H1 (cell line): ENCODE measurements at regions not wholly inside any gene's neighbourhood (a gene's known extent, or its start where the extent isn't known, plus 50 kb on each side); places are given as distances from the start of the nearest gene placed in this dataset.

Source experiments
- CTCF ChIA-PET: fragments of 300-600 bp; sonication (Branson Sonifier 250); formaldehyde crosslinking; loops from one replicate; lab custom pipeline; 2021; ENCODE audit not compliant: partially characterized antibody; lab: Charles Lee
- POLR2A ChIA-PET: fragments of 300-600 bp; sonication (Branson Sonifier 250); formaldehyde crosslinking; loops from one replicate; lab custom pipeline; 2021; ENCODE audit warnings: inconsistent platforms; ENCODE audit not compliant: partially characterized antibody; lab: Charles Lee
- DNase-seq, 2 experiments: peaks; one replicate each; pipeline versions ENCODE4 v3.0.0 to v3.0.0-alpha.2; 2010 to 2022; ENCODE audit warnings: low spot score in 2 of 2, low read depth in 1 of 2, mixed read lengths in 1 of 2
- FAIRE-seq: peaks from 2 replicates; lab custom pipeline; 2011; peaks lifted over from hg19 to GRCh38; lab: Jason Lieb, UNC
- H2AFZ ChIP-seq: 2 replicates; pipeline ENCODE4 v1.8.1; 2012; ENCODE audit warnings: low read length, inconsistent platforms
- H2AK5ac ChIP-seq: 2 replicates; pipeline ENCODE4 v1.6.1; 2013; ENCODE audit warnings: low read depth, low read length
- H2BK120ac ChIP-seq: replicated peaks from 2 replicates; pipeline ENCODE3; 2013; ENCODE audit warnings: low read depth, low read length, inconsistent platforms
- H2BK12ac ChIP-seq: 2 replicates; pipeline ENCODE4 v1.6.1; 2013; ENCODE audit warnings: low read depth, low read length
- H2BK15ac ChIP-seq: 2 replicates; pipeline ENCODE4 v1.6.1; 2013; ENCODE audit warnings: low read length
- H2BK20ac ChIP-seq: 2 replicates; pipeline ENCODE4 v1.6.1; 2013; ENCODE audit warnings: low read length
- H2BK5ac ChIP-seq: 2 replicates; pipeline ENCODE4 v1.6.1; 2013; ENCODE audit warnings: low read depth, low read length
- H3K14ac ChIP-seq: 2 replicates; pipeline ENCODE4 v1.6.1; 2013; ENCODE audit warnings: inconsistent platforms; ENCODE audit not compliant: insufficient read length
- H3K18ac ChIP-seq: 2 replicates; pipeline ENCODE4 v1.6.1; 2013; ENCODE audit warnings: low read length; ENCODE audit errors: extremely low read depth
- H3K23ac ChIP-seq: 2 replicates; pipeline ENCODE4 v1.6.1; 2013; ENCODE audit warnings: inconsistent platforms; ENCODE audit not compliant: insufficient read length
- H3K23me2 ChIP-seq: 2 replicates; pipeline ENCODE4 v1.6.1; 2013; ENCODE audit warnings: low read depth, low read length
- H3K27ac ChIP-seq: 2 replicates; pipeline ENCODE4 v1.6.1; 2011; ENCODE audit warnings: low read depth, low read length, inconsistent platforms
- H3K27me3 ChIP-seq, 4 experiments: replicated peaks in 1 of 4; 1 replicate in 1 of 4; 2 replicates in 3 of 4; pipeline versions ENCODE4 v1.6.1 to v1.8.1; 2011 to 2013; ENCODE audit warnings: low read length in 3 of 4, mild to moderate bottlenecking in 3 of 4, inconsistent platforms in 2 of 4, mixed read lengths in 2 of 4, moderate library complexity in 1 of 4; ENCODE audit not compliant: control insufficient read depth in 3 of 4, insufficient read depth in 3 of 4; ENCODE audit errors: extremely low read depth in 1 of 4
- H3K36me3 ChIP-seq, 4 experiments: 2 replicates each; pipeline versions ENCODE4 v1.6.1 to v1.8.1; 2011 to 2013; ENCODE audit warnings: mild to moderate bottlenecking in 4 of 4, low read length in 3 of 4, moderate library complexity in 2 of 4, control low read depth in 1 of 4, inconsistent platforms in 1 of 4; ENCODE audit not compliant: insufficient read depth in 4 of 4, control insufficient read depth in 2 of 4
- H3K4ac ChIP-seq: replicated peaks from 2 replicates; pipeline ENCODE3; 2013; ENCODE audit warnings: low read length, low read depth, mixed read lengths, inconsistent platforms; ENCODE audit not compliant: insufficient read length
- H3K4me1 ChIP-seq, 4 experiments: replicated peaks in 1 of 4; 1 replicate in 1 of 4; 2 replicates in 3 of 4; pipeline versions ENCODE4 v1.6.1 to v1.8.1; 2011 to 2013; ENCODE audit warnings: low read length in 3 of 4, inconsistent platforms in 2 of 4, mixed read lengths in 1 of 4; ENCODE audit not compliant: insufficient read depth in 4 of 4, control insufficient read depth in 3 of 4
- H3K4me2 ChIP-seq, 2 experiments: 2 replicates each; pipeline versions ENCODE4 v1.6.1 to v1.8.1; 2011 to 2013; ENCODE audit warnings: low read depth in 2 of 2, low read length in 2 of 2, control low read depth in 1 of 2, inconsistent platforms in 1 of 2, mild to moderate bottlenecking in 1 of 2; ENCODE audit not compliant: insufficient read depth in 1 of 2
- H3K4me3 ChIP-seq, 4 experiments: fragments of 200-600, 300-600 bp in 1 of 4; sonication (generic), shearing (Covaris generic), sonication (Bioruptor Twin) in 1 of 4; 2 replicates each; pipeline versions ENCODE4 v1.5.1 to v1.8.1; 2011 to 2016; ENCODE audit warnings: low read length in 4 of 4, low read depth in 3 of 4, control low read depth in 2 of 4, inconsistent platforms in 2 of 4, mild to moderate bottlenecking in 2 of 4, mixed read lengths in 1 of 4, moderate library complexity in 1 of 4; ENCODE audit not compliant: insufficient read depth in 2 of 4; ENCODE audit errors: extremely low read depth in 1 of 4
- H3K56ac ChIP-seq: replicated peaks from 2 replicates; pipeline ENCODE3; 2013; ENCODE audit warnings: low read depth, mild to moderate bottlenecking, mixed read lengths, low read length, inconsistent platforms; ENCODE audit not compliant: insufficient read length
- H3K79me1 ChIP-seq: 2 replicates; pipeline ENCODE4 v1.6.1; 2013; ENCODE audit warnings: low read depth, low read length, control low read depth
- H3K79me2 ChIP-seq, 2 experiments: 2 replicates each; pipeline versions ENCODE4 v1.6.1 to v1.8.1; 2012 to 2013; ENCODE audit warnings: low read length in 2 of 2, mild to moderate bottlenecking in 2 of 2, inconsistent platforms in 1 of 2; ENCODE audit not compliant: insufficient read depth in 2 of 2, control insufficient read depth in 1 of 2
- H3K9ac ChIP-seq, 4 experiments: replicated peaks in 1 of 4; 1 replicate in 1 of 4; 2 replicates in 3 of 4; pipeline versions ENCODE4 v1.6.1 to v1.8.1; 2011 to 2013; ENCODE audit warnings: low read depth in 3 of 4, low read length in 3 of 4, control low read depth in 2 of 4, mild to moderate bottlenecking in 2 of 4, moderate library complexity in 2 of 4, inconsistent platforms in 1 of 4; ENCODE audit errors: extremely low read depth in 1 of 4
- H3K9me3 ChIP-seq, 2 experiments: 2 replicates each; pipeline versions ENCODE4 v1.6.1 to v1.8.1; 2012 to 2013; ENCODE audit warnings: mild to moderate bottlenecking in 2 of 2, moderate library complexity in 2 of 2, control low read depth in 1 of 2, inconsistent platforms in 1 of 2, low read depth in 1 of 2, low read length in 1 of 2, mixed read lengths in 1 of 2; ENCODE audit not compliant: insufficient read depth in 2 of 2
- H4K20me1 ChIP-seq, 2 experiments: replicated peaks in 1 of 2; 2 replicates each; pipeline versions ENCODE3 to v1.8.1; 2011 to 2013; ENCODE audit warnings: inconsistent platforms in 2 of 2, low read length in 2 of 2, mild to moderate bottlenecking in 1 of 2; ENCODE audit not compliant: insufficient read depth in 2 of 2, control insufficient read depth in 1 of 2
- H4K5ac ChIP-seq: 2 replicates; pipeline ENCODE4 v1.6.1; 2013; ENCODE audit warnings: low read length, low read depth, mixed read lengths, inconsistent platforms; ENCODE audit not compliant: insufficient read length
- H4K8ac ChIP-seq: 2 replicates; pipeline ENCODE4 v1.8.0; 2013; ENCODE audit warnings: mild to moderate bottlenecking, moderate library complexity, low read length, inconsistent platforms; ENCODE audit not compliant: insufficient read depth; ENCODE audit errors: extremely low read depth
- H4K91ac ChIP-seq: replicated peaks from 2 replicates; pipeline ENCODE3; 2013; ENCODE audit warnings: low read length, mixed read lengths, inconsistent platforms; ENCODE audit not compliant: insufficient read length
- ATF2 ChIP-seq: IDR thresholded peaks from 2 replicates; pipeline ENCODE4 v1.6.1; 2012; ENCODE audit warnings: low read length, inconsistent platforms
- CBX8 ChIP-seq: fragments of 300-800, 300-1000 bp; sonication (generic); IDR thresholded peaks from 2 replicates; pipeline ENCODE4 v1.7.1; 2016; ENCODE audit warnings: low read depth, low read length, borderline replicate concordance
- CHD2 ChIP-seq: IDR thresholded peaks from 2 replicates; pipeline ENCODE4 v1.6.1; 2012; ENCODE audit warnings: low read length, improper control_type of control experiment
- POLR2AphosphoS5 ChIP-seq: IDR thresholded peaks from 2 replicates; pipeline ENCODE4 v1.6.1; 2011; ENCODE audit warnings: low read depth, low read length
- SP2 ChIP-seq: IDR thresholded peaks from 2 replicates; pipeline ENCODE4 v1.6.1; 2012; ENCODE audit warnings: mild to moderate bottlenecking, low read length, inconsistent platforms
- TAF1 ChIP-seq: IDR thresholded peaks from 2 replicates; pipeline ENCODE4 v1.6.1; 2011; ENCODE audit warnings: mild to moderate bottlenecking, low read depth, low read length
- TAF7 ChIP-seq: optimal IDR thresholded peaks from 2 replicates; pipeline ENCODE3; 2011; ENCODE audit warnings: low read depth, mild to moderate bottlenecking, inconsistent platforms, low read length, moderate library complexity, borderline replicate concordance
- WGBS, 2 experiments: shearing (Covaris generic) in 1 of 2; methylation state at CpG; one replicate each; pipeline versions ENCODE4 v1.1.6 to v1.1.7; 2013 to 2015; ENCODE audit warnings: low lambda C conversion rate in 2 of 2, mixed read lengths in 2 of 2, inconsistent platforms in 1 of 2, low coverage in 1 of 2, missing lambda C conversion rate in 1 of 2; ENCODE audit not compliant: insufficient replicate concordance in 2 of 2, insufficient coverage in 1 of 2, insufficient read length in 1 of 2; ENCODE audit errors: extremely low coverage in 1 of 2, missing lambda C conversion rate in 1 of 2; 5-methylcytosine and 5-hydroxymethylcytosine counted together

- no peaks in the 10 kb centered on the region for H3K79me1 ChIP-seq
- no peak overlapping the region for H4K91ac ChIP-seq
- 87% methylated on average over 3 of the region's 3 CpGs; no CpG with 5 or more reads in 1 of the 2 experiments for WGBS, 2 experiments
- H2BK5ac ChIP-seq: no peak overlapping the region
- no peak overlapping the region for H3K4me3 ChIP-seq
- no peak overlapping the region for H2BK12ac ChIP-seq
- no peak overlapping the region for H3K4me2 ChIP-seq
- no peak overlapping the region for H4K8ac ChIP-seq
- H2AFZ ChIP-seq: no peak overlapping the region
- H2AK5ac ChIP-seq: no peak overlapping the region
- H3K14ac ChIP-seq: no peak overlapping the region
- no peak overlapping the region for H3K18ac ChIP-seq
- H3K27ac ChIP-seq: no peak overlapping the region
- H4K20me1 ChIP-seq: no peaks in the 10 kb centered on the region
- H3K4ac ChIP-seq: no peak overlapping the region
- no peaks in the 10 kb centered on the region for H3K23me2 ChIP-seq
- no peak overlapping the region for H3K9ac ChIP-seq
- no peaks in the 10 kb centered on the region for H3K9me3 ChIP-seq
- no peak overlapping the region for H2BK15ac ChIP-seq
- CTCF ChIA-PET: interaction anchor here (0.9 to 5.4 kb wide), 4 partner anchors 21 to 123 kb away, joined by 3 to 33 read pairs (median 4); no protein-coding TSS in a partner anchor
- no peak overlapping the region for H2BK20ac ChIP-seq
- no peak overlapping the region for H4K5ac ChIP-seq
- H3K56ac ChIP-seq: no peak overlapping the region
- POLR2A ChIA-PET: no interaction called here
- peaks cover 0 to 2% (median 0%) of the 10 kb centered on the region in 4 experiments; a peak in 1 of 7 replicates for H3K27me3 ChIP-seq
- no peak for FAIRE-seq
- no peak overlapping the region for H3K23ac ChIP-seq
- DNase-seq: no peak
- peaks cover 0 to 5% (median 4%) of the 10 kb centered on the region in 4 experiments; a peak in 3 of 7 replicates for H3K4me1 ChIP-seq
- H2BK120ac ChIP-seq: no peak overlapping the region
- no peaks in the 10 kb centered on the region for H3K79me2 ChIP-seq
- no peaks in the 10 kb centered on the region for H3K36me3 ChIP-seq
- TF ChIP-seq TAF7 (no peak), CHD2 (no peak), CBX8 (no peak), SP2 (no peak), ATF2 (no peak), TAF1 (no peak), POLR2AphosphoS5 (no peak)
These were observed 52.0 kb upstream of the EML4 start for GRCh38 chr2:42117182-42117579.
